ENCODE measurements at regions not wholly inside any gene's neighbourhood (a gene's known extent, or its start where the extent isn't known, plus 50 kb on each side); places are given as distances from the start of the nearest gene placed in this dataset.

- TF ChIP-seq GTF2F1 (IDR thresholded peaks at IDR 0.05; ENCODE audit: borderline replicate concordance, low read depth, low read length) (no peak), E2F6 (IDR thresholded peaks at IDR 0.05) (no peak), EP300 (IDR thresholded peaks at IDR 0.05; ENCODE audit: borderline replicate concordance in 1 of 2, low read depth in 2 of 2, low read length in 2 of 2) (no peak), CTCF (IDR thresholded peaks at IDR 0.05; ENCODE audit: control extremely low read depth in 1 of 3, insufficient read depth in 1 of 3, low read depth in 1 of 3, low read length in 3 of 3) (no peak), SP2 (IDR thresholded peaks at IDR 0.05; ENCODE audit: low read length) (no peak), ATF2 (IDR thresholded peaks at IDR 0.05; ENCODE audit: low read length) (no peak), RAD21 (IDR thresholded peaks at IDR 0.05 in 1 of 2, conservative IDR thresholded peaks at IDR 0.05 in 1 of 2; ENCODE audit: low read depth in 2 of 2, low read length in 2 of 2) (no peak)
Observed at GRCh38 chr2:241947876-241948275, 78.3 kb downstream of the RTP5 start.

Measured in H1 (cell line).